ENCODE measurements at regions not wholly inside any gene's neighbourhood (a gene's known extent, or its start where the extent isn't known, plus 50 kb on each side); places are given as distances from the start of the nearest gene placed in this dataset.
"Not testable (repeated sequence)": the region's sequence is repeated elsewhere in the genome, so short reads cannot be mapped to it uniquely, and the experiment has no call there.

DNA sequence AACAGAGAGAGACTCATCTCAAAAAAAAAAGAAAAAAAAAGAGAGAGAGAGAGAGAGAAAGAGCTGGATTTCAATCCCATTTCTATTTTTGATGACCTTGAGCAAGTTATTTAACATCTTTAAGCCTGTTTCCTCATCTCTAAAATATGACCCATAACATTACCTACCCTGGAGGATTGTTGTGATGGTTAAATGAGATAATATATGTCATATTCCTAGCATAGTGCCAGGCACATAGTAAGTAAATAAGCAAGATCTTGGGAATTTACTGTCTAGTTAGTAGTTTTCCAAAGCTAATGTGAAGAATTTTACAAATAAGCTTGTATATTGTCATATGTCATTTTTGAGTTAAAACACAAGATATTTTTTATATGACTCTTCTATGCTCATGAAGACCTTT lies 236.5 kb downstream of the PHLDA1 start:
- in situ Hi-C loops (cut with HindIII; ENCODE audit: low sequenced_read_pairs): no loop called here
- TF ChIP-seq, protein P1, sequence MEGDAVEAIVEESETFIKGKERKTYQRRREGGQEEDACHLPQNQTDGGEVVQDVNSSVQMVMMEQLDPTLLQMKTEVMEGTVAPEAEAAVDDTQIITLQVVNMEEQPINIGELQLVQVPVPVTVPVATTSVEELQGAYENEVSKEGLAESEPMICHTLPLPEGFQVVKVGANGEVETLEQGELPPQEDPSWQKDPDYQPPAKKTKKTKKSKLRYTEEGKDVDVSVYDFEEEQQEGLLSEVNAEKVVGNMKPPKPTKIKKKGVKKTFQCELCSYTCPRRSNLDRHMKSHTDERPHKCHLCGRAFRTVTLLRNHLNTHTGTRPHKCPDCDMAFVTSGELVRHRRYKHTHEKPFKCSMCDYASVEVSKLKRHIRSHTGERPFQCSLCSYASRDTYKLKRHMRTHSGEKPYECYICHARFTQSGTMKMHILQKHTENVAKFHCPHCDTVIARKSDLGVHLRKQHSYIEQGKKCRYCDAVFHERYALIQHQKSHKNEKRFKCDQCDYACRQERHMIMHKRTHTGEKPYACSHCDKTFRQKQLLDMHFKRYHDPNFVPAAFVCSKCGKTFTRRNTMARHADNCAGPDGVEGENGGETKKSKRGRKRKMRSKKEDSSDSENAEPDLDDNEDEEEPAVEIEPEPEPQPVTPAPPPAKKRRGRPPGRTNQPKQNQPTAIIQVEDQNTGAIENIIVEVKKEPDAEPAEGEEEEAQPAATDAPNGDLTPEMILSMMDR (IDR thresholded peaks at IDR 0.05; ENCODE audit: low read depth, low read length, missing control alignments): no peak
- no peak for DNase-seq (ENCODE audit: low read depth)
- no peak overlapping the region for H3K4me3 ChIP-seq (ENCODE audit: low read depth, low read length)

DNA sequence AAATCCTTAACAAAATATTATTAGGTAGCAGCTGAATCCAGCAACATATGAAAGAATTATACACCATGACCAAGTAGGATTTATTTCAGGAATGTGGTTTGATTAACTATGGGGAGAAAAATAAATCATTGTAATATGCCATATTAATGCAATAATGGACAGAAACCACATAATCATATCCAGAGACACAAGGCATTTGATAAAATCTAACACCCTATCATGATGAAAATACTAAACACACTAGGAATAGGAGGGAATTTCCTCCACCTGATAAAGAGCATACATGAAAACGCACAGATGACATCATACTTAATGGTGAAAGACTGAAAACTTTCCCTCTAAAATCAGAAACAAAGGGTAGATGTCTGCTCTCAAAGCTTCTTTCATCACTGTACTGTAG lies 238.9 kb downstream of the PHLDA1 start:
- TF ChIP-seq, protein P1 (IDR thresholded peaks at IDR 0.05; ENCODE audit: low read depth, low read length, missing control alignments): no peak

DNA sequence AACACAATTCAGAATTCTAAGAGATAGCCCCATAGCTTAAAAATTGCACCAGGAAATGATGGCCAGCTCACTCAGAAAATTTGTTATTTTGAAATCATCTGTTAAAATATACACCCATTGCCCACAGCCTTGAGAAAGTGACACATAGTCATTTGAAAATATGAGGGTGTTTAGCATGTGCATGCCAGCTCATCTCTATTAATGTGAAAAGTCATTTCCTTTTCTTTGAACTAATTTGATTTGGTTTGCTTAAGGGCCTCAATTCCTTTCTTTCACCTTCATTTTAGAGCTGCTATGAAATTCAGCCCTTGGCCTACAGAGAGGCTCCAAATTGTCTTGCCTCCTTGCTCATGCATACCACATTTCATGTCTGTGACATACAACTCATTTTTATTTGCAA lies 241.4 kb downstream of the PHLDA1 start:
- DNase-seq (ENCODE audit: low read depth): no peak
- no peak overlapping the region for H3K4me3 ChIP-seq (ENCODE audit: low read depth, low read length)
- in situ Hi-C loops (cut with HindIII; ENCODE audit: low sequenced_read_pairs): no loop called here
- TF ChIP-seq, protein P1 (IDR thresholded peaks at IDR 0.05; ENCODE audit: low read depth, low read length, missing control alignments): no peak

More for the DNA sequence above, 238.9 kb downstream of the PHLDA1 start:
- peak; percentile 64 for DNase-seq (ENCODE audit: low read depth)
- H3K4me3 ChIP-seq (ENCODE audit: low read depth, low read length): no peak overlapping the region
- in situ Hi-C loops (cut with HindIII; ENCODE audit: low sequenced_read_pairs): no loop called here

DNA sequence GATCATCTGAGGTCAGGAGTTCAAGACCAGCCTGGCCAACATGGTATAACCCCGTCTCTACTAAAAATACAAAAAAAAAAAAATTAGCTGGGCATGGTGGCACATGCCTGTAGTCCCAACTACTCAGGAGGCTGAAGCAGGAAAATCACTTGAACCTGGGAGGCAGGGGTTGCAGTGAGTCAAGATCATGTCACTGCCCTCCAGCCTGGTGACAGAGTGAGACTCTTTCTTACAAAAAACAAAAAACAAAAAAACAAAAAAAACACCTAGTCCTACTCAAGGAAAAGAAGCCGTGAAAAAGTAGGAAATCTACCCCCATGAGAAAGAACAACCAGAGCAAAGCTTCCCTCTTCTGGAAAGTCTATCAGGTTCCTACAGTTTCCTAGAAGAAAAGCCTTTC lies 244.4 kb downstream of the PHLDA1 start:
- H3K4me3 ChIP-seq (ENCODE audit: low read depth, low read length); in situ Hi-C loops (cut with HindIII; ENCODE audit: low sequenced_read_pairs); DNase-seq (ENCODE audit: low read depth): not testable (repeated sequence)

DNA sequence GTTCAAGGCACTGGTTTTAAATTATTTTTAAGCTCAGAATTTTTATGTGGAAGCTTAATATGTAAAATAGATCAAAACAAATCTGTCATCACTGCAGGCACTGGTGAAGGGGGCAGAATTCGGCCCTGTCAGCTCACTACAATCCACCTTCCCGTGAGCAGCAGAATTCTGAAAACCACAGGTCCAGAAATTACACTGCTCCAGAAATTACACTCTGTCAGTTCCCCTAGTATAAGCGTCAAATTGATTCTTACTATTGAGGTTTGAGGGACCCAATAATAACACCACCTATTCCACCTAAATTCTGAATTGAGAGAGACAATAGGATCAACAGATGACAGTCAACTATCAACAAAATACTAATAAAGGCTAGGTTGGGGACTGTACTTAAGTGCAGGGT lies 245.5 kb downstream of the PHLDA1 start:
- in situ Hi-C loops (cut with HindIII; ENCODE audit: low sequenced_read_pairs): no loop called here
- H3K4me3 ChIP-seq (ENCODE audit: low read depth, low read length): no peak overlapping the region
- TF ChIP-seq, protein P1 (IDR thresholded peaks at IDR 0.05; ENCODE audit: low read depth, low read length, missing control alignments): no peak
- no peak for DNase-seq (ENCODE audit: low read depth)

DNA sequence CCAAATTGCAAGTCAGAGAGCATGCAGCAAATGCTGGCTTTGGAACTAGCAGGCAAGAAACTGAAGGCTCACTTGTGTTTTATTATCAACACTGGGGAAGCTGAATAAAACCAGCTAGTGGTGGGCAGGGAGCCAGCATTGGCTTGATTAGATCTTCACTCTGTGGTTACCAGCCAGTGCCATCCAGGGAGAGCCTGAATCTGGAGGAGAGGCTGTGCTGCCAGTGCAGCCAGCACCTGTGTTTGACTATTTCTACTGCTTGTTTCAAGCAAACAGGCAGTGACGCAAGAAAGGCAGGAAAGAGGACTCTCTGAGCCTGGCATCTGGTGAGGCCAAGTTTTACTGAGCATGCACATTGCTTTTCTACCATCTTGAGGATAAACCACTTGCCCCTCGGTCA lies 247.0 kb downstream of the PHLDA1 start:
- in situ Hi-C loops (cut with HindIII; ENCODE audit: low sequenced_read_pairs): no loop called here
- TF ChIP-seq, protein P1 (IDR thresholded peaks at IDR 0.05; ENCODE audit: low read depth, low read length, missing control alignments): no peak
- DNase-seq (ENCODE audit: low read depth): no peak
- H3K4me3 ChIP-seq (ENCODE audit: low read depth, low read length): no peak overlapping the region

DNA sequence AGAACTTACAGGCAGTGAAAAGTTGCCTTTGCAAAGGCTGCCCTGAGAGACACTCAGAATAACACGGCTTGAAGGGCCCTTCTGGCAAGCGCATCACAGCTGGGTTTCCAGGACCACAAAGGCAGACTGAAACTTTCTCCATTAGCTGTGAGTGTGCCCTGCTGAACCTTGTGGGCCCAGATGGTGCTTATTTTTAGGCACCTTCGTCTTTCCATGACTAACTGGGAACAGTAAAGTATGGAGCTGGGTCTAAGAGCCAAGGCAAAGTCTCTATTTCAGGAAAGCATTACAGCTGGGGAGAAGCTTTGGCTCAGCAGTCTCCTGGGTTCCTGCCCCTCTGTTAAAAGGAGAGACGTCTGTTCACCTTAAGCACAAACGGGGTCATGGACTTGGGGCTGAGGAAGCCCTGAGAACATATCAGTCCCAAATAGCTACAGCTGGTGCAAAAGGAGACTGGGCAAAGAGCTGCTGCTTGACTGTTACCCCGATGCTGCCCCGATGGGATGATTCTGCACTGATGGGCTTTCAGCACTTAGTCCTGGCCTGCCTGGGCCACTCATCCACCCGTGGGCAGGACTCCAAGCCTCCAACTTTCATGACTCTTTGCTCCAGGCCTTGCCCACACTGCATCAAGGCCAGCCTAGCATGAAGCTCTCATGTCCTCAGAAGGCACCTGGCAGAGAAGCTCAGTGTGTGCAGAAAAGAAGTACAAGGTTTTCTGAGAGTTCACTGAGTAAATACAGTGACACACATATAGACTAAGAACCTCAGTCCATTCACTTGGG lies 248.3 kb downstream of the PHLDA1 start:
- TF ChIP-seq, protein P1 (IDR thresholded peaks at IDR 0.05; ENCODE audit: low read depth, low read length, missing control alignments): no peak
- H3K4me3 ChIP-seq (ENCODE audit: low read depth, low read length): no peak overlapping the region
- DNase-seq (ENCODE audit: low read depth): no peak
- in situ Hi-C loops (cut with HindIII; ENCODE audit: low sequenced_read_pairs): no loop called here

Data from astrocyte of the cerebellum (primary cell).